KMS-11 (cell line): ENCODE measurements at regions not wholly inside any gene's neighbourhood (a gene's known extent, or its start where the extent isn't known, plus 50 kb on each side); places are given as distances from the start of the nearest gene placed in this dataset.

Experiments used
- H2AFZ ChIP-seq: fragments of 200-600 bp; sonication (generic); 2 replicates; pipeline ENCODE4 v1.6.1; 2016; ENCODE audit warnings: antibody characterized with exemption, mixed run types, low read depth
- H3K27ac ChIP-seq: fragments of 200-600 bp; sonication (generic); 2 replicates; pipeline ENCODE4 v1.6.1; 2016; ENCODE audit warnings: mild to moderate bottlenecking, mixed run types
- H3K27me3 ChIP-seq: fragments of 200-600 bp; sonication (generic); 2 replicates; pipeline ENCODE4 v1.6.1; 2017; ENCODE audit warnings: mild to moderate bottlenecking, low read depth, mixed run types, moderate library complexity; ENCODE audit not compliant: insufficient read depth
- H3K36me3 ChIP-seq: fragments of 200-600 bp; sonication (generic); 2 replicates; pipeline ENCODE4 v1.6.1; 2017; ENCODE audit warnings: mild to moderate bottlenecking, mixed run types; ENCODE audit not compliant: insufficient read depth
- H3K4me1 ChIP-seq: fragments of 200-600 bp; sonication (generic); 2 replicates; pipeline ENCODE4 v1.6.1; 2016; ENCODE audit warnings: mild to moderate bottlenecking, low read depth, mixed run types; ENCODE audit not compliant: poor library complexity, severe bottlenecking
- H3K4me2 ChIP-seq: fragments of 200-600 bp; sonication (generic); 2 replicates; pipeline ENCODE4 v1.7.0; 2016; ENCODE audit warnings: mild to moderate bottlenecking, mixed run types
- H3K4me3 ChIP-seq: fragments of 200-600 bp; sonication (generic); IDR thresholded peaks from 2 replicates; pipeline ENCODE4 v1.6.1; 2017; ENCODE audit warnings: low read depth, low read length, mixed read lengths; ENCODE audit not compliant: insufficient read depth
- H3K79me2 ChIP-seq: fragments of 200-600 bp; sonication (generic); 2 replicates; pipeline ENCODE4 v1.6.1; 2016; ENCODE audit warnings: low read depth, mixed run types; ENCODE audit not compliant: insufficient read depth
- H3K9ac ChIP-seq: fragments of 200-600 bp; sonication (generic); 2 replicates; pipeline ENCODE4 v1.6.1; 2016; ENCODE audit warnings: mild to moderate bottlenecking, mixed run types
- H4K20me1 ChIP-seq: fragments of 200-600 bp; sonication (generic); 2 replicates; pipeline ENCODE4 v1.6.1; 2016; ENCODE audit warnings: mild to moderate bottlenecking, mixed run types; ENCODE audit not compliant: insufficient read depth
- CTCF ChIP-seq: fragments of 200-600 bp; sonication (generic); conservative IDR thresholded peaks from 2 replicates; pipeline ENCODE4 v1.6.1; 2017; ENCODE audit warnings: low read depth, mild to moderate bottlenecking, antibody characterized with exemption, low read length, moderate library complexity, mixed read lengths

- Histone ChIP-seq H3K36me3 (no peaks in the 10 kb centered on the region), H3K4me1 (peaks cover 19% of the 10 kb centered on the region), H3K79me2 (no peaks in the 10 kb centered on the region), H3K4me2 (no peak overlapping the region), H3K4me3 (no peak overlapping the region), H4K20me1 (no peaks in the 10 kb centered on the region), H2AFZ (no peak overlapping the region), H3K9ac (no peak overlapping the region), H3K27me3 (no peaks in the 10 kb centered on the region), H3K27ac (no peak overlapping the region)
- TF ChIP-seq CTCF: no peak
These were observed 84.6 kb downstream of the ARL6IP4 start for GRCh38 chr12:123064885-123065619.

- H3K27me3 ChIP-seq: no peaks in the 10 kb centered on the region
- no peaks in the 10 kb centered on the region for H3K79me2 ChIP-seq
- H3K27ac ChIP-seq: no peak overlapping the region
- no peak overlapping the region for H2AFZ ChIP-seq
- H3K9ac ChIP-seq: no peak overlapping the region
- no peak for TF ChIP-seq CTCF
- H3K36me3 ChIP-seq: no peaks in the 10 kb centered on the region
- no peak overlapping the region for H3K4me3 ChIP-seq
- H4K20me1 ChIP-seq: no peaks in the 10 kb centered on the region
- H3K4me1 ChIP-seq: peaks cover 19% of the 10 kb centered on the region
- no peak overlapping the region for H3K4me2 ChIP-seq
These were observed 83.9 kb downstream of the ARL6IP4 start for GRCh38 chr12:123064366-123064765.

- Histone ChIP-seq H3K4me3 (no peak overlapping the region), H3K4me1 (peaks cover 19% of the 10 kb centered on the region), H3K36me3 (no peaks in the 10 kb centered on the region), H3K27ac (peak overlapping the region; percentile 52; the same call in 1 of the 2 replicates), H3K4me2 (no peak overlapping the region), H3K9ac (no peak overlapping the region; the same call in 1 of the 2 replicates), H3K27me3 (no peaks in the 10 kb centered on the region), H3K79me2 (no peaks in the 10 kb centered on the region), H2AFZ (peak overlapping the region; percentile 66), H4K20me1 (no peaks in the 10 kb centered on the region)
- TF ChIP-seq CTCF: peak; percentile 43; the same call in 1 of the 2 replicates
These were observed 83.1 kb downstream of the ARL6IP4 start for GRCh38 chr12:123063535-123063934.

GRCh38 chr12:123062681-123063486 is 82.4 kb downstream of the ARL6IP4 start:
- TF ChIP-seq CTCF: no peak
- Histone ChIP-seq H4K20me1 (no peaks in the 10 kb centered on the region), H3K27me3 (no peaks in the 10 kb centered on the region), H3K9ac (peak overlapping the region; percentile 39; the same call in 1 of the 2 replicates), H3K79me2 (no peaks in the 10 kb centered on the region), H3K4me2 (peak overlapping the region; percentile 66), H3K4me3 (no peak overlapping the region), H3K4me1 (peaks cover 19% of the 10 kb centered on the region), H3K27ac (peak overlapping the region; percentile 52), H3K36me3 (no peaks in the 10 kb centered on the region), H2AFZ (peak overlapping the region; percentile 66)
